IMR-90 (cell line): ENCODE measurements at regions not wholly inside any gene's neighbourhood (a gene's known extent, or its start where the extent isn't known, plus 50 kb on each side); places are given as distances from the start of the nearest gene placed in this dataset.

Source experiments
- ATAC-seq: fragments of 200-7000 bp; cut with Tn5 transposase; 2 replicates; pipeline ENCODE4 v1.9.1; 2020; ENCODE audit warnings: low read depth, mild to moderate bottlenecking, moderate library complexity
- BruUV-seq: library from RNA; stranded (reverse); fragments of 400-500 nt; replicated peaks from 2 replicates; lab custom pipeline; 2021; lab: Mats Ljungman, UMichigan
- CTCF ChIA-PET: fragments of 300-600 bp; formaldehyde crosslinking; extraction: SDS; loops from one replicate; lab custom pipeline; 2021; ENCODE audit warnings: antibody characterized with exemption; lab: Yijun Ruan, JAX
- POLR2A ChIA-PET: fragments of 300-600 bp; sonication (Branson Sonifier 250); formaldehyde crosslinking; loops from one replicate; lab custom pipeline; 2022; ENCODE audit warnings: antibody characterized with exemption; ENCODE audit not compliant: unreplicated experiment; lab: Charles Lee
- DNase-seq: peaks from one replicate; pipeline ENCODE4 v3.0.0; 2013
- H2AFZ ChIP-seq: replicated peaks from 2 replicates; pipeline ENCODE3; 2013; ENCODE audit warnings: low read length, mild to moderate bottlenecking; ENCODE audit not compliant: poor library complexity
- H2AK5ac ChIP-seq: 2 replicates; pipeline ENCODE4 v1.6.1; 2013; ENCODE audit warnings: low read depth, low read length, inconsistent platforms
- H2AK9ac ChIP-seq: replicated peaks from 2 replicates; pipeline ENCODE3; 2013; ENCODE audit warnings: mild to moderate bottlenecking, low read depth, low read length, moderate library complexity; ENCODE audit not compliant: poor library complexity
- H2BK120ac ChIP-seq: 2 replicates; pipeline ENCODE4 v1.6.1; 2013; ENCODE audit warnings: low read depth, low read length, inconsistent platforms
- H2BK15ac ChIP-seq: 3 replicates; pipeline ENCODE4 v1.6.1; 2013; ENCODE audit warnings: low read depth, low read length, inconsistent platforms
- H2BK20ac ChIP-seq: 2 replicates; pipeline ENCODE4 v1.6.1; 2013; ENCODE audit warnings: low read depth, mild to moderate bottlenecking, inconsistent platforms, low read length, moderate library complexity
- H2BK5ac ChIP-seq: 2 replicates; pipeline ENCODE4 v1.6.1; 2013; ENCODE audit warnings: mild to moderate bottlenecking, low read depth, low read length, inconsistent platforms; ENCODE audit not compliant: poor library complexity, severe bottlenecking
- H3K14ac ChIP-seq: replicated peaks from 2 replicates; pipeline ENCODE4 v1.6.1; 2013; ENCODE audit warnings: low read depth, low read length, inconsistent platforms
- H3K18ac ChIP-seq: 2 replicates; pipeline ENCODE4 v1.6.1; 2013; ENCODE audit warnings: low read depth, low read length, control low read depth
- H3K23ac ChIP-seq: 2 replicates; pipeline ENCODE4 v1.6.1; 2013; ENCODE audit warnings: low read depth, low read length, inconsistent platforms
- H3K27ac ChIP-seq: 2 replicates; pipeline ENCODE4 v1.5.1; 2013; ENCODE audit warnings: mild to moderate bottlenecking, control low read depth, low read length; ENCODE audit not compliant: insufficient read depth
- H3K27me3 ChIP-seq: 2 replicates; pipeline ENCODE4 v1.6.1; 2013; ENCODE audit warnings: low read length; ENCODE audit not compliant: control insufficient read depth, insufficient read depth
- H3K36me3 ChIP-seq: 2 replicates; pipeline ENCODE4 v1.6.1; 2013; ENCODE audit warnings: low read length, mixed read lengths; ENCODE audit not compliant: control insufficient read depth, insufficient read depth
- H3K4ac ChIP-seq: 2 replicates; pipeline ENCODE4 v1.6.1; 2013; ENCODE audit warnings: low read depth, low read length, inconsistent platforms
- H3K4me1 ChIP-seq: 2 replicates; pipeline ENCODE4 v1.6.1; 2013; ENCODE audit warnings: low read length, mixed read lengths; ENCODE audit not compliant: control insufficient read depth, insufficient read depth
- H3K4me2 ChIP-seq: 2 replicates; pipeline ENCODE4 v1.6.1; 2013; ENCODE audit warnings: low read depth, mild to moderate bottlenecking, control low read depth, low read length, moderate library complexity
- H3K4me3 ChIP-seq: 2 replicates; pipeline ENCODE4 v1.5.1; 2013; ENCODE audit warnings: low read depth, mild to moderate bottlenecking, control low read depth, low read length, moderate library complexity; ENCODE audit not compliant: insufficient read depth
- H3K56ac ChIP-seq: 2 replicates; pipeline ENCODE4 v1.6.1; 2013; ENCODE audit warnings: low read length, inconsistent platforms; ENCODE audit not compliant: insufficient read depth; ENCODE audit errors: extremely low read depth
- H3K79me1 ChIP-seq, 2 experiments: 2 replicates each; pipeline ENCODE4 v1.6.1; 2013; ENCODE audit warnings: low read length in 2 of 2, inconsistent platforms in 1 of 2, low read depth in 1 of 2
- H3K9ac ChIP-seq: 2 replicates; pipeline ENCODE4 v1.6.1; 2013; ENCODE audit warnings: low read depth, low read length, control low read depth
- H3K9me1 ChIP-seq: 2 replicates; pipeline ENCODE4 v1.6.1; 2013; ENCODE audit warnings: low read length, inconsistent platforms; ENCODE audit not compliant: insufficient read depth
- H3K9me3 ChIP-seq: 2 replicates; pipeline ENCODE4 v1.6.1; 2013; ENCODE audit warnings: low read length; ENCODE audit not compliant: control insufficient read depth, insufficient read depth
- H4K20me1 ChIP-seq: 2 replicates; pipeline ENCODE4 v1.6.1; 2013; ENCODE audit warnings: low read length, inconsistent platforms; ENCODE audit not compliant: insufficient read depth
- H4K5ac ChIP-seq: 2 replicates; pipeline ENCODE4 v1.6.1; 2013; ENCODE audit warnings: mild to moderate bottlenecking, low read depth, low read length, control low read depth
- H4K8ac ChIP-seq, 2 experiments: 2 replicates each; pipeline ENCODE4 v1.6.1; 2013; ENCODE audit warnings: low read depth in 2 of 2, low read length in 2 of 2, control low read depth in 1 of 2, inconsistent platforms in 1 of 2
- H4K91ac ChIP-seq: 2 replicates; pipeline ENCODE4 v1.6.1; 2013; ENCODE audit warnings: low read depth, low read length, inconsistent platforms; ENCODE audit not compliant: insufficient read depth
- CEBPB ChIP-seq: IDR thresholded peaks from 2 replicates; pipeline ENCODE4 v1.6.1; 2012; ENCODE audit warnings: low read depth, low read length, improper control_type of control experiment
- NFE2L2 ChIP-seq: fragments of 150-350 bp; IDR thresholded peaks from 2 replicates; pipeline ENCODE4 v1.6.1; 2016; ENCODE audit warnings: low read depth, mild to moderate bottlenecking, low read length
- WGBS, 2 experiments: methylation state at CpG; one replicate each; pipeline versions ENCODE4 v1.1.5 to v1.1.7; 2013; ENCODE audit warnings: missing lambda C conversion rate in 2 of 2; ENCODE audit not compliant: insufficient read length in 1 of 2; ENCODE audit errors: extremely low coverage in 2 of 2; 5-methylcytosine and 5-hydroxymethylcytosine counted together
- dilution Hi-C: fragments of 300-500 bp; cut with HindIII; formaldehyde crosslinking; loops from one replicate; pipeline ENCODE4 v1.14.3; 2018; ENCODE audit warnings: low sequenced_read_pairs; ENCODE audit not compliant: unreplicated experiment
- in situ Hi-C: fragments of 300-500 bp; cut with MboI; formaldehyde crosslinking; loops from 3 replicates; pipeline ENCODE4 v1.14.3; 2019; ENCODE audit warnings: low sequenced_read_pairs, inconsistent platforms, mixed read lengths
- intact Hi-C: fragments of 100-400 bp; cut with micrococcal nuclease; formaldehyde crosslinking; loops from 2 replicates; pipeline ENCODE4 v1.10.0; 2022

DNA sequence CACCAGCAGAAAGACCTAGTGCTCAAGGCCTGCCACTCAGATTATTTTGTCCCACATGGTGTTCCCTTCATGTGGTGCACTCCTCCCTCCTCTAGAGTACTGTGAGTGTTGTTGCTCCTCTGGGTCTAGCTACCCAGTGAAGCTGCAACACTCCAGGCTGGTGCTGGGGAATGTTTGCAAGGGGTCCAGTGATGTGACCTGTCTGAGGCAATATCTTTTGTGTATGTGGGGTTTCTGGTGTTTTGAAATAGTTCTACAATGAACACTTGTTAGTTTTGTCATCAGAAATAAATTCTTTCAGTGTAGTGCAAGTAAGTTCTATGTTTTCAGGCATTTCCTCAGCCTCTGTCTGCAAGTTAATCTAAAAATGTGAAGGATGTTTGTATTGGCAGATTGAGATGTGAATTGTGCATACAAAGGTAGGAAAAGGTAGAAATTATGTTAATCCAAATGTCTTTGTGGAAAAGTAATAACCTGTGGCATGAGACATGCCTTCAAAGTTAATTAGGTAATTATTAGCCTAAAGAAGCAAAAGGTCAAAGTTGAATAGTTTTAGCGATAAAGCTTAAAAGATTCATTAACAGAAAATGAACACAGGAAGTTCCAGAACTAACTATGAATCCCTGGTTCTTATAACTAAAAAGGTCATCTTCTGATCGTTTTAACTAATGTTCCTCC lies 616.8 kb downstream of the LTN1 start:
- CTCF ChIA-PET, result no interaction called here
- peak overlapping the region; percentile 61; the same call in 1 of the 2 replicates for H3K27ac ChIP-seq
- peak overlapping the region; percentile 44; the same call in 1 of the 2 replicates for H2BK120ac ChIP-seq
- H2AK5ac ChIP-seq, result peak overlapping the region; percentile 43; the same call in 1 of the 2 replicates
- H2AK9ac ChIP-seq, result no peak overlapping the region
- H4K20me1 ChIP-seq, result no peaks in the 10 kb centered on the region
- H3K79me1 ChIP-seq, result no peaks in the 10 kb centered on the region
- H2BK15ac ChIP-seq, result peak overlapping the region; percentile 17; the same call in 2 of the 3 replicates
- H2AFZ ChIP-seq, result no peak overlapping the region
- 0 out of 2 replicates have a peak overlapping the region, but pooled peaks have one; percentile 18 for H3K9ac ChIP-seq
- H3K4ac ChIP-seq, result peak overlapping the region; percentile 2; the same call in 1 of the 2 replicates
- no peak overlapping the region for H3K23ac ChIP-seq
- intact Hi-C loops (no loop called here), in situ Hi-C loops (no loop called here), dilution Hi-C loops (no loop called here)
- POLR2A ChIA-PET, result no interaction called here
- H4K91ac ChIP-seq, result no peak overlapping the region; the same call in 1 of the 2 replicates
- no peak overlapping the region for H3K14ac ChIP-seq
- H2BK5ac ChIP-seq, result peak overlapping the region; percentile 75
- peaks cover 3% of the 10 kb centered on the region for H3K9me3 ChIP-seq
- no peaks in the 10 kb centered on the region for H3K36me3 ChIP-seq
- H3K4me1 ChIP-seq, result peaks cover 4% of the 10 kb centered on the region
- BruUV-seq, result no TSS peak
- peak; percentile 94 for ATAC-seq
- no peaks in the 10 kb centered on the region for H3K9me1 ChIP-seq
- no peak overlapping the region for H3K56ac ChIP-seq
- WGBS, 2 experiments, result no CpG with 5 or more reads among the region's 2 CpGs
- peak overlapping the region; percentile 61 for H3K18ac ChIP-seq
- peak overlapping the region; percentile 20; the same call in 1 of the 2 replicates for H4K5ac ChIP-seq
- H3K27me3 ChIP-seq, result no peaks in the 10 kb centered on the region
- no peak for TF ChIP-seq NFE2L2
- TF ChIP-seq CEBPB, result peak; percentile 75
- H3K4me3 ChIP-seq, result no peak overlapping the region
- H2BK20ac ChIP-seq, result peak overlapping the region; percentile 1; the same call in 1 of the 2 replicates
- H4K8ac ChIP-seq, result peak overlapping the region; percentile 20 to 49
- H3K4me2 ChIP-seq, result peak overlapping the region; percentile 0; the same call in 1 of the 2 replicates
- peak; percentile 77 for DNase-seq
